ENCODE measurements at regions not wholly inside any gene's neighbourhood (a gene's known extent, or its start where the extent isn't known, plus 50 kb on each side); places are given as distances from the start of the nearest gene placed in this dataset.

DNA sequence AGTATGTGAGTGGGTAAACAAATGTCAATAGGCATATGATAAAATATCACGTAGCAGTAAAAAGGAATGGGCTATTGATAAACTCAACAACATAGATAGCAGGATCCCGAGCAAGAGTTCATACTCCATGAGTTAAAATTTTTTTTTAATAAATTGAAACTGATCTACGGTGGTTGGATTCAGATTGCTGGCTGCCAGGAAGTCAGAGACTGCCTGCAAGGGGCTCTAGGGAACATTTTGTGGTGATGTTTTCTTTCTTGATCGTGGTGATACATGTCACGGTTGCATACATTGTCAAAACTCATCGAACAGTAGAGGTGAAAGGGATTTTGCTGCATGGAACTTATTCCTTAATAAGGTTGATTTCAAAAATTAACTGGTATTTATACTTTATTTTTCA lies 62.6 kb upstream of the WNT7B start:
- H3K36me3 ChIP-seq: no peaks in the 10 kb centered on the region
- no peak overlapping the region for H3K27ac ChIP-seq
- no peak for DNase-seq (ENCODE audit: low read depth in 1 of 2, low spot score in 1 of 2)
- TF ChIP-seq, protein P1, sequence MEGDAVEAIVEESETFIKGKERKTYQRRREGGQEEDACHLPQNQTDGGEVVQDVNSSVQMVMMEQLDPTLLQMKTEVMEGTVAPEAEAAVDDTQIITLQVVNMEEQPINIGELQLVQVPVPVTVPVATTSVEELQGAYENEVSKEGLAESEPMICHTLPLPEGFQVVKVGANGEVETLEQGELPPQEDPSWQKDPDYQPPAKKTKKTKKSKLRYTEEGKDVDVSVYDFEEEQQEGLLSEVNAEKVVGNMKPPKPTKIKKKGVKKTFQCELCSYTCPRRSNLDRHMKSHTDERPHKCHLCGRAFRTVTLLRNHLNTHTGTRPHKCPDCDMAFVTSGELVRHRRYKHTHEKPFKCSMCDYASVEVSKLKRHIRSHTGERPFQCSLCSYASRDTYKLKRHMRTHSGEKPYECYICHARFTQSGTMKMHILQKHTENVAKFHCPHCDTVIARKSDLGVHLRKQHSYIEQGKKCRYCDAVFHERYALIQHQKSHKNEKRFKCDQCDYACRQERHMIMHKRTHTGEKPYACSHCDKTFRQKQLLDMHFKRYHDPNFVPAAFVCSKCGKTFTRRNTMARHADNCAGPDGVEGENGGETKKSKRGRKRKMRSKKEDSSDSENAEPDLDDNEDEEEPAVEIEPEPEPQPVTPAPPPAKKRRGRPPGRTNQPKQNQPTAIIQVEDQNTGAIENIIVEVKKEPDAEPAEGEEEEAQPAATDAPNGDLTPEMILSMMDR (IDR thresholded peaks at IDR 0.05; ENCODE audit: low read depth, low read length): no peak
- no peaks in the 10 kb centered on the region for H3K4me1 ChIP-seq (ENCODE audit: low read depth)
- no peaks in the 10 kb centered on the region for H3K9me3 ChIP-seq (ENCODE audit: low read depth)
- peaks cover 21% of the 10 kb centered on the region for H3K27me3 ChIP-seq
- H3K4me3 ChIP-seq: no peak overlapping the region

DNA sequence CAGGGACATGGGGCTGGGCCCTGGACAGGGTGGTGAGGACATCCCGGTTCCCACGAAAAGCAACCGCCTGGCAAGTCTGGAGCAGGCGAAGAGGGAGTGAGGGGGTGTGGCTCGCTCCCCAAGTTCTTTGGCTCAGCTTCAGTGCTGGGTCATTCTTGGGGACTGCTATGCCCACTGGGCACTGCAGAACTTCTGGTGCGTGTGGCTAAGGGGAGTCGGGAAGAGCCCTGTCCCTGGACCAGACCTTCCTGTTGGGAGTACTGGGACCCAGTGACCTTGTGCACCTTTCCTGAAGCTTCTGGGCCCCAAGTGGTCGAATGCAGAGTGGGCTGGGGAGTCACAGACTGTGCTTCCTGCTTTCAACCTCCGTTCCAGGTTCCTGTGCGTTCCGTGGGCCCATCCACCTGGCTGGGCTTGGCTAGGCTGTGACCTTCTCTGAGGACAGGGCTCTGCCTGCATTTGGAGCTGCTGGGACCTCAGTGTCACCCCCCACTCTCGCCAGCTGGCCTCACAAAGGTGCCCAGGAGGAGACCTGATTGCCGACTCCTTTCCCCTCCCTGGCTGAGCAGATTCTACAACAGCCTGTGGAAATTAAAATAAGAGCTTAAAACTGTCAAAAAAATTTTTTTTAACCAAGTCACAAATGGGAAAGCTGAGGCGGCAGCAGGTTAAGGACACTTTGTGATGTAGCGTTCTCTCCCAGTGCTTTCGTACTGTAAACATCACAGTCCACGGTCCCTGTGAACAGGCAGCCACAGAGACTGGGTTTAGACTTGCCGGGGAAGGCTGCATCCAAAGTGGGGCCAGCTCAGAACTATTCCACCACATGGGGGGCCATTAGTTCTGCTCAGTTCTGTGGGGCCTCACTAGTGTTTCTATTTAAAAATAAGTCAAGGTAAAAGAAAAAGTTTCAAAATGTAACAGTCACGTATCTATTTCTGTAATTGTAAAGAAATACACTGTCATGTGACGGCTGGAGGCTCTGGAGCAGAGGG lies 63.8 kb upstream of the WNT7B start:
- Histone ChIP-seq H3K9me3 (ENCODE audit: low read depth) (no peaks in the 10 kb centered on the region), H3K4me1 (ENCODE audit: low read depth) (no peaks in the 10 kb centered on the region), H3K27ac (no peak overlapping the region), H3K4me3 (no peak overlapping the region), H3K27me3 (peaks cover 33% of the 10 kb centered on the region), H3K36me3 (no peaks in the 10 kb centered on the region)
- no peak for DNase-seq (ENCODE audit: low read depth in 1 of 2, low spot score in 1 of 2)
- TF ChIP-seq, protein P1 (IDR thresholded peaks at IDR 0.05; ENCODE audit: low read depth, low read length): no peak

DNA sequence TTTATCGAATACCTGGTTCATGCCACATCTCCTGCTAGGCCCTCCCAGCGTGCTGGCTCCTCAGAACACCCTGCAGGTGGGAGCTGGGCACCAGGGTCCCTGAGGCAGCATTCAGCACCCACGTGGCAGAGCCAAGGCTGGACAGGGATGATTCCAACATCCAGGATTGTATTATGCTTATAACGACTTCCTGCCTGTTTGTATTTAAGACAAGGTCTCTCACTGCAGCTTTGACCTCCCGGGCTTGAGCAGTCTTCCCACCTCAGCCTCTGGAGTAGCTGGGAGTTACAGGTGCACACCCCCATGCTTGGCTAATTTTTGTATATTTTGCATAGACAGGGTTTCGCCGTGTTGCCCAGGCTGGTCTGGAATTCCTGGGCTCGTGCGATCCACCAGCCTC lies 64.7 kb upstream of the WNT7B start:
- TF ChIP-seq, protein P1 (IDR thresholded peaks at IDR 0.05; ENCODE audit: low read depth, low read length): no peak
- no peak for DNase-seq (ENCODE audit: low read depth in 1 of 2, low spot score in 1 of 2)
- no peak overlapping the region for H3K4me3 ChIP-seq

DNA sequence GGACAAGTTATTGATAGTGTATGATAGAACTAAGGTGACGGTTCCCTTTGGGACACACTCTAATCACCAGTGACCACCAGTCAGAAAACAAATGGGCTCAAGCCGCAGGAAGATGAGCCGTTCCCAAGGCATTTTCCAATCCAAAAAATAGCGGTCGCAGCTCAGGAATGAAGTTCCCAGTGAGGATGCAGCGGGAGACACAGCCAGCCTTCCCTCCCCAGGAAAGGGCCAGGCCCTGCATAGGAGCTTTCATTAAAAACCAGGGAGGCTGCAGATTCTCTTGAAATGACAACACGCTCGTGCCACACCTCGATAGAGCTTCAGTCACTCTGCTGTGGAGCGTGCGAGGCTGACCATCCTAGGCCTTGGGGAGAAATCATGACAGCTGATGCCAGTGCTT lies 65.8 kb upstream of the WNT7B start:
- no peak overlapping the region for H3K27ac ChIP-seq
- no peaks in the 10 kb centered on the region for H3K9me3 ChIP-seq (ENCODE audit: low read depth)
- peaks cover 53% of the 10 kb centered on the region for H3K27me3 ChIP-seq
- TF ChIP-seq, protein P1 (IDR thresholded peaks at IDR 0.05; ENCODE audit: low read depth, low read length): no peak
- H3K4me1 ChIP-seq (ENCODE audit: low read depth): no peaks in the 10 kb centered on the region
- H3K36me3 ChIP-seq: no peaks in the 10 kb centered on the region
- no peak overlapping the region for H3K4me3 ChIP-seq
- no peak for DNase-seq (ENCODE audit: low read depth in 1 of 2, low spot score in 1 of 2)

More for the DNA sequence above, 64.7 kb upstream of the WNT7B start:
- Histone ChIP-seq H3K4me1 (ENCODE audit: low read depth) (no peaks in the 10 kb centered on the region), H3K27ac (no peak overlapping the region), H3K9me3 (ENCODE audit: low read depth) (no peaks in the 10 kb centered on the region), H3K27me3 (peaks cover 42% of the 10 kb centered on the region), H3K36me3 (no peaks in the 10 kb centered on the region)

DNA sequence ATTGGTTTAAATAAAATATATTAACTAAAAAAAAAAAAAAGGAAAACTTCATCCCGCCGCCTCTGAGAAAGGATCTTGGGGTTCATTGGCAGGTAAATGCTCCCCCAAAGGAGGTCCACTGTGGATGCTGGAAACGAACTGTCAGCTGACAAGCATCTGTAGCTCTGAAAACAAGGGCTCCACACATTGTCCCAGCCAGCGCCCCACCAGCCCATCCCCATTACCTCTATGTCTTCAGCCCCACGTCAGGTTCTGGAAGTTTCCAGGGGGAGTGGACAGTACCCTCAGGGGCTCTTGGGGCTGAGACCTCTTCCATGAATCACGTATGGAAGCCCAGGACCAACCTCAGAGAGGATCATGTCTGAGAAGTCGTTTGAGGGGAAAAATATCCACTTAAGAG lies 66.4 kb upstream of the WNT7B start:
- Histone ChIP-seq H3K36me3 (no peaks in the 10 kb centered on the region), H3K27ac (no peak overlapping the region), H3K4me1 (ENCODE audit: low read depth) (no peaks in the 10 kb centered on the region), H3K27me3 (peaks cover 59% of the 10 kb centered on the region), H3K9me3 (ENCODE audit: low read depth) (no peaks in the 10 kb centered on the region), H3K4me3 (no peak overlapping the region)
- no peak for DNase-seq (ENCODE audit: low read depth in 1 of 2, low spot score in 1 of 2)
- TF ChIP-seq, protein P1 (IDR thresholded peaks at IDR 0.05; ENCODE audit: low read depth, low read length): no peak
